Smooth muscle cell (in vitro differentiated cells): ENCODE measurements at regions not wholly inside any gene's neighbourhood (a gene's known extent, or its start where the extent isn't known, plus 50 kb on each side); places are given as distances from the start of the nearest gene placed in this dataset.

ENCODE experiments used
- DNase-seq: peaks from one replicate; lab custom pipeline; 2025; ENCODE audit not compliant: unreplicated experiment; lab: John Stamatoyannopoulos, UW
- H2AFZ ChIP-seq: fragments of 200-600 bp; sonication (generic); 2 replicates; pipeline ENCODE4 v1.6.0; 2016; ENCODE audit warnings: antibody characterized with exemption, low read depth, mild to moderate bottlenecking
- H3F3A ChIP-seq: fragments of 200-600 bp; sonication (generic); 2 replicates; pipeline ENCODE4 v1.6.0; 2017; ENCODE audit warnings: antibody characterized with exemption, low read depth
- H3K27ac ChIP-seq: fragments of 200-600 bp; sonication (generic); 2 replicates; pipeline ENCODE4 v1.5.1; 2016; ENCODE audit warnings: low read depth, mild to moderate bottlenecking
- H3K27me3 ChIP-seq: fragments of 200-600 bp; sonication (generic); 2 replicates; pipeline ENCODE4 v1.6.1; 2016; ENCODE audit warnings: low read depth, mild to moderate bottlenecking
- H3K36me3 ChIP-seq: fragments of 200-600 bp; sonication (generic); 2 replicates; pipeline ENCODE4 v1.5.1; 2016; ENCODE audit warnings: low read depth
- H3K4me1 ChIP-seq: fragments of 200-600 bp; sonication (generic); 2 replicates; pipeline ENCODE4 v1.5.1; 2016; ENCODE audit warnings: low read depth
- H3K4me2 ChIP-seq: fragments of 200-600 bp; sonication (generic); 2 replicates; pipeline ENCODE4 v1.6.0; 2016; ENCODE audit warnings: mild to moderate bottlenecking
- H3K4me3 ChIP-seq: fragments of 200-600 bp; sonication (generic); 2 replicates; pipeline ENCODE4 v1.5.1; 2016; ENCODE audit warnings: mild to moderate bottlenecking
- H3K79me2 ChIP-seq: fragments of 200-600 bp; sonication (generic); 2 replicates; pipeline ENCODE4 v1.6.0; 2016; ENCODE audit warnings: low read depth, mild to moderate bottlenecking
- H3K9ac ChIP-seq: fragments of 200-600 bp; sonication (generic); 2 replicates; pipeline ENCODE4 v1.6.0; 2016; ENCODE audit warnings: low read depth
- H3K9me3 ChIP-seq: fragments of 200-600 bp; sonication (generic); replicated peaks from 2 replicates; pipeline ENCODE4 v1.5.1; 2016; ENCODE audit warnings: low read depth
- H4K20me1 ChIP-seq: fragments of 200-600 bp; sonication (generic); 2 replicates; pipeline ENCODE4 v1.6.0; 2016; ENCODE audit warnings: low read depth
- CTCF ChIP-seq: fragments of 200-600 bp; sonication (generic); IDR thresholded peaks from 2 replicates; pipeline ENCODE4 v1.5.1; 2017; ENCODE audit warnings: borderline replicate concordance, mild to moderate bottlenecking, antibody characterized with exemption; ENCODE audit not compliant: insufficient read depth, poor library complexity, severe bottlenecking
- WGBS: methylation state at CpG from one replicate; pipeline ENCODE4 v1.1.7; 2016; ENCODE audit warnings: low lambda C conversion rate; 5-methylcytosine and 5-hydroxymethylcytosine counted together

GRCh38 chr5:109924237-109925107, 234.7 kb downstream of the MAN2A1 start:
- 94% methylated on average over 7 of the region's 7 CpGs for WGBS

GRCh38 chr5:109927639-109928038, 237.9 kb downstream of the MAN2A1 start:
- Histone ChIP-seq H2AFZ (no peak overlapping the region), H3K4me2 (no peak overlapping the region), H3K9ac (no peak overlapping the region), H3K9me3 (no peaks in the 10 kb centered on the region), H3K27me3 (peaks cover 15% of the 10 kb centered on the region), H3K79me2 (no peaks in the 10 kb centered on the region), H3K36me3 (no peaks in the 10 kb centered on the region), H3K27ac (no peak overlapping the region), H3F3A (no peaks in the 10 kb centered on the region), H4K20me1 (no peaks in the 10 kb centered on the region), H3K4me1 (no peaks in the 10 kb centered on the region), H3K4me3 (no peak overlapping the region)
- no peak for DNase-seq
- whole genome bisulfite sequencing, result 83% methylated on average over 3 of the region's 3 CpGs
- TF ChIP-seq CTCF, result no peak

More at GRCh38 chr5:109924237-109925107, 234.7 kb downstream of the MAN2A1 start:
- no peak for DNase-seq
- no peaks in the 10 kb centered on the region for H3F3A ChIP-seq
- H3K4me2 ChIP-seq, result no peak overlapping the region
- no peaks in the 10 kb centered on the region for H4K20me1 ChIP-seq
- H3K79me2 ChIP-seq, result no peaks in the 10 kb centered on the region
- no peaks in the 10 kb centered on the region for H3K27me3 ChIP-seq
- TF ChIP-seq CTCF, result no peak
- H3K4me1 ChIP-seq, result no peaks in the 10 kb centered on the region
- H3K9me3 ChIP-seq, result no peaks in the 10 kb centered on the region
- no peak overlapping the region for H3K9ac ChIP-seq
- no peaks in the 10 kb centered on the region for H3K36me3 ChIP-seq
- no peak overlapping the region for H3K4me3 ChIP-seq
- no peak overlapping the region for H3K27ac ChIP-seq
- H2AFZ ChIP-seq, result no peak overlapping the region

GRCh38 chr5:109928046-109928445, 238.3 kb downstream of the MAN2A1 start:
- TF ChIP-seq CTCF, result no peak
- no peaks in the 10 kb centered on the region for H3K36me3 ChIP-seq
- no peak overlapping the region for H3K27ac ChIP-seq
- H3K4me1 ChIP-seq, result no peaks in the 10 kb centered on the region
- H4K20me1 ChIP-seq, result no peaks in the 10 kb centered on the region
- peaks cover 15% of the 10 kb centered on the region for H3K27me3 ChIP-seq
- no peaks in the 10 kb centered on the region for H3F3A ChIP-seq
- H3K9me3 ChIP-seq, result no peaks in the 10 kb centered on the region
- no peak overlapping the region for H3K4me3 ChIP-seq
- H2AFZ ChIP-seq, result no peak overlapping the region
- H3K4me2 ChIP-seq, result no peak overlapping the region
- no peaks in the 10 kb centered on the region for H3K79me2 ChIP-seq
- DNase-seq, result no peak
- WGBS, result 96% methylated on average over 2 of the region's 2 CpGs
- H3K9ac ChIP-seq, result no peak overlapping the region

- Histone ChIP-seq H3K4me3 (no peak overlapping the region), H3K27me3 (peaks cover 21% of the 10 kb centered on the region), H3K36me3 (no peaks in the 10 kb centered on the region), H3F3A (no peaks in the 10 kb centered on the region), H3K4me1 (no peaks in the 10 kb centered on the region), H3K4me2 (no peak overlapping the region), H2AFZ (no peak overlapping the region), H3K79me2 (no peaks in the 10 kb centered on the region), H3K27ac (no peak overlapping the region), H4K20me1 (no peaks in the 10 kb centered on the region), H3K9ac (no peak overlapping the region), H3K9me3 (no peaks in the 10 kb centered on the region)
- 93% methylated on average over 2 of the region's 2 CpGs for WGBS
- no peak for TF ChIP-seq CTCF
- no peak for DNase-seq
Observed at GRCh38 chr5:109928811-109929210, 239.1 kb downstream of the MAN2A1 start.
